HK-2 (cell line): ENCODE measurements at regions not wholly inside any gene's neighbourhood (a gene's known extent, or its start where the extent isn't known, plus 50 kb on each side); places are given as distances from the start of the nearest gene placed in this dataset.
A peak's percentile ranks its signal among the peaks of the same experiment; 100 is the strongest.

Source experiments
- DNase-seq: peaks from one replicate; pipeline ENCODE4 v3.0.0-alpha.2; 2018; ENCODE audit not compliant: unreplicated experiment

GRCh38 chr16:81185416-81185815, 53.1 kb upstream of the BCO1 start:
- no peak for DNase-seq

GRCh38 chr16:81181013-81181720, 57.3 kb upstream of the BCO1 start:
- DNase-seq, result peak; percentile 89

GRCh38 chr16:81180578-81180977, 57.9 kb upstream of the BCO1 start:
- no peak for DNase-seq

GRCh38 chr16:81179219-81179618, 59.3 kb upstream of the BCO1 start:
- no peak for DNase-seq

GRCh38 chr16:81175325-81175891, 63.1 kb upstream of the BCO1 start:
- no peak for DNase-seq

- DNase-seq, result no peak
Observed at GRCh38 chr16:81174644-81175324, 63.7 kb upstream of the BCO1 start.

- DNase-seq, result no peak
Observed at GRCh38 chr16:81172769-81173658, 65.5 kb upstream of the BCO1 start.

GRCh38 chr16:81170824-81171223, 67.7 kb upstream of the BCO1 start:
- no peak for DNase-seq

GRCh38 chr16:81168406-81168805, 70.1 kb upstream of the BCO1 start:
- no peak for DNase-seq

GRCh38 chr16:81167851-81168250, 70.6 kb upstream of the BCO1 start:
- DNase-seq, result no peak

GRCh38 chr16:81166417-81167300, 70.5 kb upstream of the GCSH start:
- DNase-seq, result no peak

- no peak for DNase-seq
Observed at GRCh38 chr16:81165411-81166097, 69.4 kb upstream of the GCSH start.

- DNase-seq, result no peak
Observed at GRCh38 chr16:81164958-81165357, 68.8 kb upstream of the GCSH start.

GRCh38 chr16:81164481-81164880, 68.3 kb upstream of the GCSH start:
- no peak for DNase-seq

- DNase-seq, result no peak
Observed at GRCh38 chr16:81163671-81164070, 67.5 kb upstream of the GCSH start.

- DNase-seq, result no peak
Observed at GRCh38 chr16:81158964-81159363, 62.8 kb upstream of the GCSH start.

GRCh38 chr16:81155769-81156168, 59.6 kb upstream of the GCSH start:
- DNase-seq, result no peak

GRCh38 chr16:81151648-81152310, 55.6 kb upstream of the GCSH start:
- DNase-seq, result no peak

- no peak for DNase-seq
Observed at GRCh38 chr16:81149614-81150013, 53.4 kb upstream of the GCSH start.

GRCh38 chr16:81148277-81148676, 52.1 kb upstream of the GCSH start:
- DNase-seq, result no peak
